IPS DF 6.9 (cell line): ENCODE measurements at regions not wholly inside any gene's neighbourhood (a gene's known extent, or its start where the extent isn't known, plus 50 kb on each side); places are given as distances from the start of the nearest gene placed in this dataset.
"Not testable (repeated sequence)": the region's sequence is repeated elsewhere in the genome, so short reads cannot be mapped to it uniquely, and the experiment has no call there.

ENCODE experiments used
- DNase-seq: peaks from one replicate; pipeline ENCODE4 v3.0.0-alpha.2; 2013; ENCODE audit warnings: low read depth, low spot score
- H3K27ac ChIP-seq: one replicate; pipeline ENCODE4 v1.5.1; 2013; ENCODE audit warnings: low read length, control low read depth
- H3K27me3 ChIP-seq: 2 replicates; pipeline ENCODE4 v1.6.1; 2013; ENCODE audit warnings: mild to moderate bottlenecking, low read length; ENCODE audit not compliant: control insufficient read depth, insufficient read depth
- H3K36me3 ChIP-seq: 2 replicates; pipeline ENCODE4 v1.6.1; 2013; ENCODE audit warnings: low read length; ENCODE audit not compliant: control insufficient read depth, insufficient read depth
- H3K4me1 ChIP-seq: 2 replicates; pipeline ENCODE4 v1.6.1; 2013; ENCODE audit warnings: low read length; ENCODE audit not compliant: control insufficient read depth, insufficient read depth
- H3K4me3 ChIP-seq: 2 replicates; pipeline ENCODE4 v1.5.1; 2013; ENCODE audit warnings: mild to moderate bottlenecking, low read length
- H3K9me3 ChIP-seq: 2 replicates; pipeline ENCODE4 v1.6.1; 2013; ENCODE audit warnings: low read length, inconsistent platforms; ENCODE audit not compliant: control insufficient read depth, insufficient read depth
- WGBS: extraction: QIAGEN DNeasy Blood & Tissue Kit; methylation state at CpG from one replicate; pipeline ENCODE4 v1.1.7; 2013; ENCODE audit warnings: mixed read lengths, missing lambda C conversion rate; ENCODE audit not compliant: insufficient read length, insufficient coverage; 5-methylcytosine and 5-hydroxymethylcytosine counted together

DNA sequence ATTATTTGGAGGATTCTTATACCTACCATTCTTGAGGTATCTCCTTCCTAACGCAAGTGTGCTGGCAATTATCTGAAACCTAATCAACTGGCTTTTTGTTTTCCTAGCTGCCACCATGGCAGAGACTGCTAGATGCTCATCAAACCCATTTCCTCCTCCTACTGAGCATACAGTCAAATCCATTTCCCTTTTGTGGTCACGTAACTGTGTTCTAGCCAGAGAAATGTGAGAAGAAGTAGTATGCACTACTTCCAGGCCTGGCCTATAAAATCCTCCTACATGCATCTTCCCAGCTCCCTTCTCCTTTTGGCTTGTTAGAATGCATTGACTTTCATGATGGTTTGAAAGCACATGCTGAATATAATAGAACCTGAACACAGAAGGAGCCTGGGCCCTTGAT is 494.1 kb upstream of the MEIS1 start:
- no peak for DNase-seq
- Histone ChIP-seq H3K4me3 (no peak overlapping the region), H3K27me3 (no peaks in the 10 kb centered on the region), H3K4me1 (no peaks in the 10 kb centered on the region), H3K36me3 (no peaks in the 10 kb centered on the region), H3K9me3 (no peaks in the 10 kb centered on the region), H3K27ac (no peak overlapping the region)
- WGBS: no CpG with 5 or more reads among the region's 2 CpGs

DNA sequence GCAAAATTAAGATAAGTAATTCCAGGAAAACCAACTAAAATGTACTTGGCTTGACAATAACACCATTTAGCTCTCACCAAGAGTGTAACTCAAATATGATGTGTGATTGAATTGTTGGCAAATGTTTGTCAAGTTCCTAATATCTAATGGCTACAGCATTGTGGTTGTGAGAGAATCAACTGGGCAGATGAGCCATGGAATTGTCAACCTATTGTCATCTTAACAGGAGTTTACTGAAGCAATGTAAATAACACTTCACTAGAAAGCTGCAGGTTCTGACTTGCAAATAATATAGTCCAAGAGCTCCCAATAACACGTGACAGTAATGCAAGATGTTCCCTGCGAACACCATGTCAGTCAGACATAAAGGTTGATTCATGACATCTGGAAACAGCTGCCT is 495.2 kb upstream of the MEIS1 start:
- DNase-seq: no peak
- H3K27me3 ChIP-seq: no peaks in the 10 kb centered on the region
- no peaks in the 10 kb centered on the region for H3K9me3 ChIP-seq
- H3K36me3 ChIP-seq: no peaks in the 10 kb centered on the region
- no CpG with 5 or more reads among the region's 2 CpGs for WGBS
- H3K27ac ChIP-seq: no peak overlapping the region
- H3K4me3 ChIP-seq: no peak overlapping the region
- no peaks in the 10 kb centered on the region for H3K4me1 ChIP-seq

DNA sequence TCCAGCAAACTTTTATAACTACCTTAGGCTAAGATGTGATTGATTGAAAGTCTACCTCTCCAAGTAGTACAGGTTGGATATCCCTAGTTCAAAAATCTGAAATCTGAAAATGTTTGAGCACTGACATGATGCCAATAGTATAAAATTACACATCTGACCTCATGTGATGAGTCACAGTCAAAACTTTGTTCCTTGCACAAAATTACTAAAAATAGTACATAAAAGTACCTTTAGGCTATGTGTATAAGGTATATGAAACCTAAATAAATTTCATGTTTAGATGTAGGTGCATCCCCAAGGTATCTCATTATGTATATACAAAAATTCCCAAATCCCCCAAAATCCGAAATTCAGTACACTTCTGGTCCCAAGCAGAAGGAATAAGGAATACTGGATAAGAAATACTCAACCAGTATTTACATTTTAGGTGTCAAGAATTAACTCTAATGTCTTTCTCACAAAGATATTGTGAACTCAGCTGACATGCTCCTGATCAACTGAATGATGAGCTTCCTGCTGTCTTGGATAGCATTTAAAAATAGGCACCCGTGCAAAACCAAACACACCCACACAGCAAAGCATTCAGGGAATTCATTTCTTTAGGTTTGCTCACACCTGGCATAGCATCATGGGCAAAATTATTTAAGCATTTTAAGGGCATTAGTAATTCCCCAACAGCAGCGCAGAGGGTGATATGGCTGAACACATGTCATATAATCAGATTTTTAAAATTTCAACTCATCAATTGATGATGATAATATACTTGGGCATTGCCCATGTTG is 497.4 kb upstream of the MEIS1 start:
- Histone ChIP-seq H3K4me3 (no peak overlapping the region), H3K4me1 (no peaks in the 10 kb centered on the region), H3K9me3 (no peaks in the 10 kb centered on the region), H3K27me3 (no peaks in the 10 kb centered on the region), H3K36me3 (no peaks in the 10 kb centered on the region), H3K27ac (no peak overlapping the region)
- no peak for DNase-seq
- no CpG with 5 or more reads among the region's 3 CpGs for WGBS

DNA sequence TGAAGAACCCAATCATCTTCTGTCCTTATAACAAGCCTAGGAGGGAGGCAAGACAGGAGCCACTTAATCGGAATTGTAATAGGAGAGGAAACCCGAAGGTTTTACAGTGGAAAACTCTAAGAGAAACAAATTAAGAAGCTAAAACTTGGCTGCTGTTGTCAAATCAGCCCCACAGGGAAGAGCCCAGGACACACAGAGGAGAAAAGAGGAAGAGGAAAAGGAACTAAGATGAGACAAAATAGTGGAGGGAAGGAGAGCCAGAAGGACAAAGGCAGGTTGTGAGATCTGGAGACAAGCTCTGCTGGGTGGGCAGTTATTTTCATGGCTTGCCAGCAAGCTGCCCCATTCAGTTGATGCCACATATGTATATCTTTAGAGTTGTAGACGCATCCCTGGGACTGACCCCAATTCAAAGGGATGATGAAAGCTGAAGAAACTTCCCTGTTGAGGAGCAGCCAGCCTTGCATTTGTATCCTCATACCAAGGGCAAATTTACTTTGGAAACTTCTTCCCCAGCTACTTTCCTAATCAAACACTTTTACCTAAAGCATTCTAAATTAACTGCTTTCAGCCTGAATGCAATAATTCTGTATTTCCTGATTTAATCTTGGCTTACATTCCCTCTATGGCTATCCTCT is 499.8 kb upstream of the MEIS1 start:
- Histone ChIP-seq H3K27me3 (no peaks in the 10 kb centered on the region), H3K27ac (no peak overlapping the region), H3K4me1 (no peaks in the 10 kb centered on the region), H3K4me3 (no peak overlapping the region), H3K36me3 (no peaks in the 10 kb centered on the region), H3K9me3 (no peaks in the 10 kb centered on the region)
- no peak for DNase-seq
- no CpG with 5 or more reads among the region's 3 CpGs for WGBS

DNA sequence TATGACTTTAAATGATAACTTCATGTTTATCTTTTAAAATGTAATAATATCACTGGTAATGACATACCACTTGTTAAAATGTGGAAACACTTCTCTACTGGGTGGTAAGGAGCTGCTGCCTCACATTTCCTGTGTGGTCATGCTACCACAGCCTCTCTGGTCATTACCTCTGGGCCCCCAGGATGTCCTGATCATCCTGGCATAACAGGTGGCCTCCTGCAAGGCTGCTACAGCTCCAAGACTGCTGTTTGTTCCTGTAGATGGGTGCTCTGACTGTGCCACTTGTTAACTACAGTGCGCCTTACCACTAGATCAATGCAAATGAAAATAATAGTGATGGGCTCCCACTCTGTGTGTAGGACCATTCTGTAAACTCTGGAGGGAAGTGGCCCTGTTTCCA is 500.2 kb upstream of the SPRED2 start:
- Histone ChIP-seq H3K27me3 (no peaks in the 10 kb centered on the region), H3K27ac (no peak overlapping the region), H3K4me3 (no peak overlapping the region), H3K9me3 (no peaks in the 10 kb centered on the region), H3K36me3 (no peaks in the 10 kb centered on the region), H3K4me1 (no peaks in the 10 kb centered on the region)
- DNase-seq: no peak
- no CpG with 5 or more reads among the region's 1 CpG for WGBS

DNA sequence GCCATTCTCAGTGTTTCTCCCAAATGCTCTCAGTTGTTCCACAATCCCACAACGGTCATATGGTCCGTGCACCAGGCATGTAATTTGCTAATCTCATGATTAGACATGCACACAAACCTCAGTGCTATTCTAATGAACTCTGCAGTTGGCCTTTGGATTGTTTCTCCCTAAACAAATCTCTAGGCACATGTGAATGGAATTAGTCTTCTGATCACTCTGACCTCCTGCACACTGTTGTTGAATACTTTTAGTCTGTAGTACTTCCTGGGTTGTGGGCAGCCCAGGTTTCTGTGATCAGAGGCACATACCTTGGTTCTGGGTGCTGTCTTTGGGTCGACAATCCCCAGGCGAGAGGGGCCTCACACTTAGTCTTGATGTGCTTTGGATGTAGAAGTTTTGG is 498.7 kb upstream of the SPRED2 start:
- Histone ChIP-seq H3K9me3 (no peaks in the 10 kb centered on the region), H3K4me1 (no peaks in the 10 kb centered on the region), H3K36me3 (no peaks in the 10 kb centered on the region), H3K27ac (no peak overlapping the region), H3K4me3 (no peak overlapping the region), H3K27me3 (no peaks in the 10 kb centered on the region)
- WGBS: no CpG with 5 or more reads among the region's 4 CpGs
- DNase-seq: no peak

DNA sequence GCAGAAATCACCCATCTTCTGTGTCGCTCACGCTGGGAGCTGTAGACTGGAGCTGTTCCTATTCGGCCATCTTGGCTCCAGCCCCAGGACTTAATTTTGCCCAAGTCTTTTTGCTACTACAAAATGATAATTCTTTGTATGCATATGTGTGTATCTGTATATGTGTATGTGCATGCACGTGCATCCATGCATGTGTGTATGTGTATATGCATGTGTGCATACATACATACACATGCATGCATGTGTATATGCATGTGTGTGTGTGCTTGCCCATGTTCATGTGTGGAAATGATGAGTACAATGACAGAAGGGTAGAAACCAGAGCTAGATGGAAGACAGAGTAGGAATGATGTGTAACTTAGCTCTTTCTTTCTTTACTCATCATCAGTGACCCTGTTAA is 497.9 kb upstream of the SPRED2 start:
- no peaks in the 10 kb centered on the region for H3K36me3 ChIP-seq
- H3K9me3 ChIP-seq: no peaks in the 10 kb centered on the region
- WGBS: no CpG with 5 or more reads among the region's 4 CpGs
- no peak overlapping the region for H3K27ac ChIP-seq
- DNase-seq: no peak
- no peaks in the 10 kb centered on the region for H3K27me3 ChIP-seq
- H3K4me3 ChIP-seq: no peak overlapping the region
- no peaks in the 10 kb centered on the region for H3K4me1 ChIP-seq

DNA sequence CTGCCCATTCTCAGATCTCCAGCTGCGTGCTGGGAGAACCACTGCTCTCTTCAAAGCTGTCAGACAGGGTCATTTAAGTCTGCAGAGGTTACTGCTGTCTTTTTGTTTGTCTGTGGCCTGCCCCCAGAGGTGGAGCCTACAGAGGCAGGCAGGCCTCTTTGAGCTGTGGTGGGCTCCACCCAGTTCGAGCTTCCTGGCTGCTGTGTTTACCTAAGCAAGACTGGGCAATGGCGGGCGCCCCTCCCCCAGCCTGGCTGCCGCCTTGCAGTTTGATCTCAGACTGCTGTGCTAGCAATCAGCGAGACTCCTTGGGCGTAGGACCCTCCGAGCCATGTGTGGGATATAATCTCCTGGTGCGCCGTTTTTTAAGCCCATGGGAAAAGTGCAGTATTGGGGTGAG is 497.3 kb upstream of the SPRED2 start:
- H3K27ac ChIP-seq, DNase-seq, H3K4me3 ChIP-seq, H3K27me3 ChIP-seq, H3K4me1 ChIP-seq, H3K36me3 ChIP-seq, H3K9me3 ChIP-seq: not testable (repeated sequence)
- WGBS: no CpG with 5 or more reads among the region's 10 CpGs

DNA sequence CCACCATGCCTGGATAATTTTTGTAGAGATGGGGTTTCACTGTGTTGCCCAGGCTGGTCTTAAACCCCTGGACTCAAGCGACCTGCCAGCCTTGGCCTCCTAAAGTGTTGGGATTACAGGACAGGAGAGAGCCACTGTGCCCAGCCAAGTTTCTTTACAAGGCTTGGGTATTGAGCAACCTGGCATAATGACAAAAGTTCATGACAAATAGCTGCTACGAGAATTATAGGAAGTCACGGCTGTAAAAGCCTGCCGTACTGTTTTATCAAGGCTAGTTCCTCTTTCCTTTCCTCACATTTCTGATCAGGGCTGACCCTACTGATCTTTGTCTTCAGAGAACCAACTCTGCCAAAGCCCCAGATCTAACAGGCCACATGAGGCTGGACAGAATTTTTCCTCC is 490.4 kb upstream of the SPRED2 start:
- Histone ChIP-seq H3K4me1 (no peaks in the 10 kb centered on the region), H3K9me3 (no peaks in the 10 kb centered on the region), H3K36me3 (no peaks in the 10 kb centered on the region), H3K27ac (no peak overlapping the region), H3K4me3 (no peak overlapping the region), H3K27me3 (no peaks in the 10 kb centered on the region)
- no peak for DNase-seq
- no CpG with 5 or more reads among the region's 4 CpGs for WGBS

DNA sequence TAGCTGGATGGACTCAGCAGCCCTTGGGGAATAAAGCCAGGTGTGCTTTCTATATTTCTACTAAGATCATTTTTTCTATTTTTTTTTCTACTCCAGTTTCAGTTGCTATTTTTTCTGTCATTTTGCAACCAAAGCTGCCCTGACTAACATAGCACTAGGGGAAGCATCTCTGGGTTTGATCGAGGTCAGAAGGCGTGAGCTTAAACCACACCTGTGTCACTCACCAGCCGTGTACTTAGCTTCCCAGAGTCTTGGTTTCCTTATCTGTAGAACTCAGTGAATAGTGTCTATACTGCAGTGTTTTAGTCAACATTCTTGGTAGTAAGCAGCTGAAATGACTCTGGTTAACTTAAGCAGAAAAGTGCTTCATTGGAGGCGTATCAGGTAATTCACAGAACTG is 489.6 kb upstream of the SPRED2 start:
- no peaks in the 10 kb centered on the region for H3K9me3 ChIP-seq

DNA sequence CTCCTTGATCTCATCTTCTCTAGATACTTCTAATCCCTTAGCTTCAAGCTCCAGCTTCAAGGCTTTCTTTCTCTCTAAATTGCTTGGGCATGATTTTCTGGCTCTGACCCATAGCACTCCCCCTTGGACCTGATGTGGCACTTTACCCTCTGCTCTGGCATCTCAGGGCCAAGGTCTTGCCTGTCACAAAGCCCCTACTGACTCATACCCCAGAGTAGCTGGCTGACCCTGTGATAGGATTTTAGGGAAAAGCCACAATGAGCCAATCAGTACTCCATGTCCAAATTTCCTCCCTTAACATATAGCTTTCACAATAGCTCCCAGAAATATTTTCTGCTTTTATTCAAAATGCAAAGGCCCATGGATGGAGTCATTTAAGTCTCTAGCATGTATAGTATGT is 488.7 kb upstream of the SPRED2 start:
- no peaks in the 10 kb centered on the region for H3K27me3 ChIP-seq
- no peak overlapping the region for H3K27ac ChIP-seq
- H3K9me3 ChIP-seq: no peaks in the 10 kb centered on the region
- no peaks in the 10 kb centered on the region for H3K4me1 ChIP-seq
- no peaks in the 10 kb centered on the region for H3K36me3 ChIP-seq
- no peak for DNase-seq
- H3K4me3 ChIP-seq: no peak overlapping the region

More for the DNA sequence above, 489.6 kb upstream of the SPRED2 start:
- H3K4me1 ChIP-seq: no peaks in the 10 kb centered on the region
- no peaks in the 10 kb centered on the region for H3K36me3 ChIP-seq
- no peak overlapping the region for H3K27ac ChIP-seq
- H3K27me3 ChIP-seq: no peaks in the 10 kb centered on the region
- no CpG with 5 or more reads among the region's 4 CpGs for WGBS
- no peak overlapping the region for H3K4me3 ChIP-seq
- DNase-seq: no peak
